LNCaP clone FGC (cell line): ENCODE measurements at regions not wholly inside any gene's neighbourhood (a gene's known extent, or its start where the extent isn't known, plus 50 kb on each side); places are given as distances from the start of the nearest gene placed in this dataset.

ENCODE experiments used
- DNase-seq: peaks from one replicate; pipeline ENCODE4 v3.0.0-alpha.2; 2011; ENCODE audit warnings: low read depth
- H3K4me3 ChIP-seq: 2 replicates; pipeline ENCODE4 v1.5.1; 2011; ENCODE audit warnings: mild to moderate bottlenecking, low read depth, low read length, control low read depth
- CTCF ChIP-seq: IDR thresholded peaks from 2 replicates; pipeline ENCODE4 v1.5.1; 2012; ENCODE audit warnings: mild to moderate bottlenecking; ENCODE audit not compliant: control insufficient read depth, insufficient read depth; ENCODE audit errors: extremely low read depth

GRCh38 chr16:85545227-85545818, 67.8 kb upstream of the GSE1 start:
- H3K4me3 ChIP-seq, result no peak overlapping the region
- DNase-seq, result no peak
- TF ChIP-seq CTCF, result no peak

- no peak for TF ChIP-seq CTCF
- no peak for DNase-seq
Measured at GRCh38 chr16:85546585-85547447, 66.3 kb upstream of the GSE1 start.

GRCh38 chr16:85548375-85548774, 64.7 kb upstream of the GSE1 start:
- no peak for TF ChIP-seq CTCF
- DNase-seq, result no peak
- H3K4me3 ChIP-seq, result no peak overlapping the region

More at GRCh38 chr16:85546585-85547447, 66.3 kb upstream of the GSE1 start:
- H3K4me3 ChIP-seq, result no peak overlapping the region

- no peak for DNase-seq
- TF ChIP-seq CTCF, result no peak
- H3K4me3 ChIP-seq, result no peak overlapping the region
Measured at GRCh38 chr16:85549766-85550421, 63.2 kb upstream of the GSE1 start.

GRCh38 chr16:85550422-85550864, 62.7 kb upstream of the GSE1 start:
- no peak for DNase-seq
- no peak for TF ChIP-seq CTCF
- H3K4me3 ChIP-seq, result no peak overlapping the region

- no peak for DNase-seq
- H3K4me3 ChIP-seq, result no peak overlapping the region
- TF ChIP-seq CTCF, result no peak
Measured at GRCh38 chr16:85550953-85551924, 61.9 kb upstream of the GSE1 start.
